IPS DF 4.7 (cell line): ENCODE measurements at regions not wholly inside any gene's neighbourhood (a gene's known extent, or its start where the extent isn't known, plus 50 kb on each side); places are given as distances from the start of the nearest gene placed in this dataset.

Experiments used
- DNase-seq: peaks from one replicate; pipeline ENCODE4 v3.0.0-alpha.2; 2013; ENCODE audit warnings: low spot score; ENCODE audit errors: extremely low read depth

- DNase-seq: no peak
These were observed 186.5 kb upstream of the LHX5 start for GRCh38 chr12:113658006-113658655.

GRCh38 chr12:113655919-113656318 is 184.2 kb upstream of the LHX5 start:
- DNase-seq: no peak

- no peak for DNase-seq
These were observed 183.8 kb upstream of the LHX5 start for GRCh38 chr12:113655479-113655878.

- DNase-seq: no peak
These were observed 180.0 kb upstream of the LHX5 start for GRCh38 chr12:113651662-113652061.

- no peak for DNase-seq
These were observed 178.8 kb upstream of the LHX5 start for GRCh38 chr12:113650476-113650875.

- no peak for DNase-seq
These were observed 177.7 kb upstream of the LHX5 start for GRCh38 chr12:113649256-113649830.

GRCh38 chr12:113647048-113647447 is 175.4 kb upstream of the LHX5 start:
- no peak for DNase-seq

GRCh38 chr12:113645603-113646002 is 173.9 kb upstream of the LHX5 start:
- no peak for DNase-seq

- DNase-seq: no peak
These were observed 173.5 kb upstream of the LHX5 start for GRCh38 chr12:113645183-113645582.

- no peak for DNase-seq
These were observed 171.7 kb upstream of the LHX5 start for GRCh38 chr12:113643177-113643974.

GRCh38 chr12:113642672-113643071 is 171.0 kb upstream of the LHX5 start:
- DNase-seq: no peak

- no peak for DNase-seq
These were observed 170.5 kb upstream of the LHX5 start for GRCh38 chr12:113642216-113642615.

- no peak for DNase-seq
These were observed 169.9 kb upstream of the LHX5 start for GRCh38 chr12:113641426-113642030.

GRCh38 chr12:113640837-113641236 is 169.2 kb upstream of the LHX5 start:
- no peak for DNase-seq

- no peak for DNase-seq
These were observed 167.8 kb upstream of the LHX5 start for GRCh38 chr12:113639474-113639873.

GRCh38 chr12:113638460-113638775 is 166.7 kb upstream of the LHX5 start:
- no peak for DNase-seq

GRCh38 chr12:113634982-113635381 is 163.3 kb upstream of the LHX5 start:
- DNase-seq: no peak

GRCh38 chr12:113634474-113634873 is 162.8 kb upstream of the LHX5 start:
- DNase-seq: no peak

- DNase-seq: no peak
These were observed 162.1 kb upstream of the LHX5 start for GRCh38 chr12:113633678-113634332.

GRCh38 chr12:113630625-113631024 is 159.0 kb upstream of the LHX5 start:
- no peak for DNase-seq

GRCh38 chr12:113625499-113625898 is 153.8 kb upstream of the LHX5 start:
- no peak for DNase-seq

GRCh38 chr12:113622410-113622809 is 150.7 kb upstream of the LHX5 start:
- DNase-seq: no peak
